NOMO-1 treated with dmso at 0.1 percent for 144 hours (cell line): ENCODE measurements at regions not wholly inside any gene's neighbourhood (a gene's known extent, or its start where the extent isn't known, plus 50 kb on each side); places are given as distances from the start of the nearest gene placed in this dataset.

Experiments
- DNase-seq: peaks from one replicate; lab custom pipeline; 2025; ENCODE audit not compliant: unreplicated experiment; lab: John Stamatoyannopoulos, UW

DNA sequence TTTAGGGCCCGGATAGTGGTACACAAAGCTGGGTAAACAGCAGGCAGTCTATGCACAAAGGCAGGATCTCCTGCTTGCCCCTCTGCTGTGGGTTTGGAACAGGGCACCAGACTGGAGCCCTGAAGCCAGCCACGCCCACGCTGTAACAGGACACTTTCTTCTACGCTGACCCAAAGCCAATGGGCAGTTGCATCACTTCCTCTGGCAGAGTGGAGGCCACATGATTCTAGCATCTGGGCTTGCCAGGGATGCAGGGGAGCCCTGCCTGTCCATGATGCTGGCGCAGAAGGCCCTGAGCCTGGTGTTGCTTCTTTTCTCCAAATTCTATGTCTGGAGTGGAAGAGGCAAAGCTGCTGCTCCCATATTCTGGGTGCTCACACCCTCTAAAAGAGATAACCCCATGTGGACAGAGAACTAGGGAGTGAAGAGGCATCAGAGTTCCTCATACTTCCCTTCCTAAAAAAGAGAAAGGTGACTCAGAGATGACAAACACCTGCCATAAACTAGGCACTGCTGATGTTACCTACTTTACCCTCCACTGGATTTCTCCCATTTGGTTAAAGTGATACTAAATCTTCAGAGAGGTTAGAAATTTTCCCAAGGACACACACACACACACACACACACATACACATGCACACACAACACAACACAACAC is 260.3 kb upstream of the KLF4 start:
- DNase-seq, result peak; percentile 55

DNA sequence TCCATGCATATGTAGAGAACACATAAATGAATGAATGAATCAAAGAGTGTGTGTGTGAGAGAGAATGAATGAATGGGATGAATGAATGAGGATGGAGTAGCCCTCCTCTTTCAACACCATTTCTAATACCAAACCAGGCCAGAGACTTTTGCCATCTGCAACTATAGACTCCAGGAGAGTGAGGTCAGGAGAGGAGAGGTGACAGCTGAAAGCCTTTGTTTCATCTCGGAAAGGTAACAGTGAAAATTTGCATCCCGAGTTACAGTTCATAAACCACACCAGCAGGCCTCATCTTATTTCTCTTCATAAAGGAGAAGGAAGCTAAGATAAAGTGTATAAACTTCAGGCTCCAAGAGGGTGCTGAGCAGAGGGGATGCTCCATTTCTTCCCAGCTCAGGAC is 255.3 kb upstream of the KLF4 start:
- DNase-seq, result no peak

DNA sequence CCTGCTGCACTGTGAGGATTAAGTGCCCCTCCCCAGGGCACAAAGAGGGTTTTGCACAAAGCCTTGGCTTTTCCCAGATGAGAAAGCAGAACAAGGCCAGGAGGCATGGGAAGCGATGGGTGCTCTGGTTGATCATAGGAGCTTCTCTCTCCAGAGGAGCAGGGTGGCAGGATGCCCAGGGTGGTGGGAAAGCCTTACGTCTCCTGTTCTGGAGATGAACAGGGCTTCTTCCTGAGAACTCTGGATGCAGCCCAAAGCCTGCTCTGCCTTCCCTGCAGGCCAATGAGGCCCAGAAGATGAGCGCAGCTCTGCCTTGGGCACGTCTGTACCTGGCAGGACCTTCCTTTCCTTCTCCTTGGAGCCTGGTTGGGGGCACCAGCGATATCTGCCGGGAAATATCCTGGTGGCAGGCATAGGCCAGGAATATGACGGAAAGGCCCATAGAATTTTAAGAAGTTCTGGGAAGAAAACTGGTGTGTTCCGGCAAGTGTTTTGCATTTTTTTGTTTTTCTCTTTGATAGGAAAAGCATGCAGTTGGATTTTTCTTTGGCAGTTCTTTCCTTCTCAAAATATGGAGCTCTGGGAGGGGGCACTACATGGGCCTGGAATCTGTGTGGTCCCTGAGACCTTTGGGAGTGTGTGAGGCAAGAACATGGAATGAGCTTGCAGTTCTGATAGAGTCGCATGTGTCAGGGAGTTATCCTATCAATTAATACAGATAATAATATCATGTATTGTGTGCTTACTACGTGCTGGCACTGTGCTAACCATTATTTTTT is 253.2 kb upstream of the KLF4 start:
- no peak for DNase-seq

DNA sequence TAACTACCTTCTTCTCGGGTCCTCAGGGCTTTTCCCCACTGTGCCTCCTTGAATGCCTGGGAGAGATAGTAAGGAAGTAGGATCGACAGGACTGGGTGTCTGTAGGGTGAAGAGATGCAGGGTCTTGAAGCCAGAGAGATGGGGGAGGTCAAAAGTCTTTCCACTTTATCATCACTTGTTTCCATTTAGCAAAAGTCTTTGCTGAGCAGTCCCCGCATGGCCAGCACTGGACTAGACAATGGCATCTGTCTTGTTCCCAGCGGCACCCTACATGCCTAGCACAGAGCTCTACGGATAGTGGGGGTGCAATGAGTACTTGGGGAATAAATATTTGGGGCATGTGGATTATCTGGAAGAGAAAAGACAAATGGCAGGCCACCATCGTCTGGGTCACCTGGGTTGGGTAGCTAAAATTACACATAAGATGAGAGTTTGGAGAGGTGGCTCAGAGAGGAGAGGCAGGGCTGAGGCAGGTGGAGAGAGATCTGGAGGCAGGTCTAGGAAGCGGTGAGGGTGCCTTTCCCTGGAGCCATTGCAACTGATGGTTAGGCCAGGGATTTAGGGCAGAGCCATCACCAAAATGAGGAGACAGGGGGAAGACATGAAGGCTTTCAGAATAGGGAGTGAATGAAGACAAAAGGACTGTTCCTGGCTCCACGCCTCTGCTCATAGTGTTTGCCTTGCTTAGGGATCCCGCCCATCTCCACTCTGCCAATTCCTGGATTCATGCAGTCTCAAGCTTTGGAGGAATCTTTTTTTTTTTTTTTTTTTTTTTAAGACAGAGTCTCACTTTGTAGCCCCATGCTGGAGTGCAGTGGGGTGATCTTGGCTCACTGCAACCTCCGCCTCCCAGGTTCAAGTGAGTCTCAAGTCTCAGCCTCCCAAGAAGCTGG is 250.8 kb upstream of the KLF4 start:
- no peak for DNase-seq

DNA sequence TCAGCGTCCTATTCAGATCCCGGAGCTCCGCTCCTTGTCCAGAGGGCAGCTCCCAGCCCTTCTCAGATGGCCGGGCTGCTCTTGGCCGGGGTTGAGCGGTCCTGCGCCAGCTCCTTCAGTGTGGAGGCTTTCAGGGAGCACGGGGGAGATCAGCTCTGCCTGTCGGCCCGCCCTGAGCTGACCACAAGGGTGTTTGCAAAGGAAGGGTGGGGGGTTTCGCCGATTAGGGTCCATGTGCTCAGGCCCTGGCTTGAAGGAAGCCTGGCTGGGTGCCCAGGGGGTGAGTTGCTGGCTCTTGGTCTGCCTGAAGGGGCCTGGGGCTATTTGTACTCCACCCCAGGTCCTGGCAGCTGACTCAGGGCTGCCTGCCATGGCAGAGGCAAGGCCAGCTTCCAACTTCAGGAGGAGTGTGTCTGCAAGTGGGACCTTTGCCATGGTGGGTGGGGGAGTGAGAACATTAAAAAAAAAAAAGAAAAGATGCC is 250.1 kb upstream of the KLF4 start:
- DNase-seq, result no peak

DNA sequence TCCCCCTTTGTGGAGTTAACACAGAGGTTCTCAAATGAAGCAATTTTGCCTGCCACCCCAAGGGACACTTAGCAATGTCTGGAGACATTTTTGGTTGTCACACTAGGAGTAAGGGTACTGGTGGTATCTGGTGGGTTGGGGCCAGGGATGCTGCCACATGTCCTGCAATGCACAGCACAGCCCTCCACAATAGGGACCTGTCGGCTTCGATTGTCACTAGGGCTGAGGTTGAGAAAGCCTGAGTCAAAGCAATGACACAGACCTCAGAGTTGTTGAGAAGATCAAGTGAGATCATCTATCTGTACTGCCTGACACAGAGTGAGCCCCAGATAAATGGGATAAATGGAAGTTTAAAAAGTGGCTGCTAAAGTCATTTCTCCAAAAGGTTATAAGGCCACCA is 249.2 kb upstream of the KLF4 start:
- DNase-seq, result no peak

DNA sequence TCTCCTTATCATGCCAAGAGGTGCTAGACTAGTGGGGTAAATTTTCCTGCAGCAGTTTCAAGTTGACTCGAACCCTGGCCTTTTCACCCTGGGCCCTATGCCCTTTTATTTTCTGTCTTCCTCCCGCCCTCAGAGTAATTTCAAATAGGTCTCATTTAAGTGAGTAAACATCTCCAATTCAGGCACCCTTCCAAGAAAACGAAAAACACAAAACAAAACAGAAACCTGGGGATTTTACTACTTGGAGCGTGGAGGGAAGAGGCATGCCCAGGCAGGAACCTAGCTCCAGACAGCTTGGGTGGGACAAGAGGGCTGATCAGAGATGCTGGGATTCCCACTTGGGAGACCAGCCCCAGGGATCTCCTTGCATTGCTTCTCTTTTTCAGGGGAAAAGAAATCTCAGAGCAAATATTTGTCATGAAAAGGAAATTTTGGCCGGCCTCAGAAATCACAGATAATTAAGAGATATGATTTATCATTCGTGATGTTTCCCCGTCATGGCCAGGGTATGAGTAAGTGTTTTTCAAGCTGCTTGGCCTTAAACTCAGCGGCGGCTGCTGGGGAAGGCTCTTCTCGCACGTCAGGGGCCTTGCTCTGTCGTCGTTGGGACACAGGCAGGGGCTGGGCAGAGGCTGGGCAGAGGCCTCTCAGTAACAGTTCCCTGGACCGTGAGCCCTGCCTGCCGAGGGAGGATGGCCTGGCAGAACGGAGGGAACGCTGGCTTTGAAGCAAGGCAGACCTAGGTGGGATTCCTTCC is 248.6 kb upstream of the KLF4 start:
- DNase-seq, result no peak

DNA sequence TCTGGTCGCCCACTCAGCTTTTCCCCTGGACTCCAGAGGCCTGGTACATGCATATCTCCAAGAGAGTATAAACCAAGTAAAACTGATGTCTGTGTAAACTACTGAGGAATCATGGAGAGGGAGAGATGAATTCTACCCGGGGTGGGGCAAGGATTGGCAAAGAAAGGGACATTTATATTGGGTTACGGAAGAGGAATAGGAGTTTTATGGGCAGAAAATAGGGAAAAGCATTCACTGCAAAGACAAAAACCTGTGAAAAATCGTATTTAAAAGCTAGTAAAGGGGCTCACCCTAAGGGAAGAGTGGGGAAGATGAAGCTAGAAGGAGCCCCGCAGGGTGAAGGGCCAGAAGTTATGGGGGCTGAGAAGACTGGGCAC is 248.0 kb upstream of the KLF4 start:
- no peak for DNase-seq

DNA sequence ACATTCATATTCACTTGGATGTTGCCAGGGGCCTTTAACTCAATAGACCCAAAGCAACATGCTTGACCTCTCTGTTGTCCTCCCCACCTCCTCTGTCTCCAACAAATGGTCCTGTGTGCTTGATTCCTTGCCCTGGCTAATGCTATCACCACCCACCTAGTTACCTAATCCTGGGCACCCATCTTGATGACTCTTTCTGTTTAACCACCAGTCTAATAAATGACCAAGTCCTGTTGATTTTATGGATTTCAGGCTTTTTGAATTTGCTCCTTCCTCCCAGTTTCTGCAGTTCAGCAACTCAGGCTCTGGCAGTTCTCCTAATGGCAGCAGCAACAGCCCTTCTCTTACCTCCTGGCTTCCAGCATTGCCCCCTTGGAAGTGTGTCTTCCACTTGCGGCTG is 246.3 kb upstream of the KLF4 start:
- DNase-seq, result no peak

DNA sequence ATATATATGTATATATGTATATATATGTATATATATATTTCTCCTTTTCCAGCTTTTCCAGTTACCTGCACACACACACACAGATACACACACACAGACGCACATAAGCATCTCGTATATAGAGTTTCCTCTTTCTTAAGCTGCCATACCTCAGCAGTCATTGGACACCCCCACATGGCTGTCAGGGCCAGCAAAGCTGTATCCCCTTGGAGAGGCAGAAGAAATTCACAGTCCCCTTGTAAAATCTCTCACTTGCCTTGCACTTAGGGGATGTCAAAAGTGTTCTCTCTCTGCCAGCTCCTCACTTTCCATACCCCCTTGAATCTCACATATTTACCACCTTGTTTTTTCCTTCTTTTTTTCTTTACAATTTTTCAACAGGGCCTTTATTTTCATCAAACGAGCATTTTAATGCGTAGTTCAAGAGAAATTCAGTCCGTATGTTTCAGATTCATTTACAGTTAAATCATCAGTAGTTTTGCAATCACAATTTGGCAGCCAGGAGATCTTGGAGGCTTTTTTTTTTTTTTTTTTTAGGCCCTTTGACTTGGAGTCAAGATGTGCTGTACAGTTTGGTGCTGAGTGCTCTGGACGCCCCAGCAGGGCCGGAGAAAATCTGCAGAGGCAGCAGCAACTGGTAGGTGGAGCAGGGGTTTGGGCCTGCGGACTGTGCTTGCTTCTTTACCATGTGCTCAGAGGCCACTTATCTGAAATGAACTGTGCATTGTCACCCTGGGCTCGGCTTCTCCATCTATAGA is 244.9 kb upstream of the KLF4 start:
- no peak for DNase-seq

DNA sequence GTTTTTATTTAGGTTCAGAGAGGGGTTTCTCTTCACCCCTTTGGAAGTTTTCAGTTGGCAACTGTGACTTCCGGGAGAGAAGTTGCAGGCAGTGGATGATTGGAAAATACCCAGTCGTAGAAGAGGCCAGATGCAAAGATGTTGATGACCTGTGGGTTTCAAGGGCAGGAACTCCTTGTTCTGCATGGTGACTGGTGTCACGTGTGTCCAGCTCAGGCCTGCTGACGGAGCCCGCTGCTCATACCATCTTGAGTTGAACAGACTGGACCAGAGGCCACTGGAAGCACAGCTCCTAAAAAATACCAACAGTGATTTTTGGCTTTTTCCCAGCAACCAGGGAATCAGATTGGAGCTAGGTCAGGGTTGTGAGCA is 243.9 kb upstream of the KLF4 start:
- DNase-seq, result no peak

DNA sequence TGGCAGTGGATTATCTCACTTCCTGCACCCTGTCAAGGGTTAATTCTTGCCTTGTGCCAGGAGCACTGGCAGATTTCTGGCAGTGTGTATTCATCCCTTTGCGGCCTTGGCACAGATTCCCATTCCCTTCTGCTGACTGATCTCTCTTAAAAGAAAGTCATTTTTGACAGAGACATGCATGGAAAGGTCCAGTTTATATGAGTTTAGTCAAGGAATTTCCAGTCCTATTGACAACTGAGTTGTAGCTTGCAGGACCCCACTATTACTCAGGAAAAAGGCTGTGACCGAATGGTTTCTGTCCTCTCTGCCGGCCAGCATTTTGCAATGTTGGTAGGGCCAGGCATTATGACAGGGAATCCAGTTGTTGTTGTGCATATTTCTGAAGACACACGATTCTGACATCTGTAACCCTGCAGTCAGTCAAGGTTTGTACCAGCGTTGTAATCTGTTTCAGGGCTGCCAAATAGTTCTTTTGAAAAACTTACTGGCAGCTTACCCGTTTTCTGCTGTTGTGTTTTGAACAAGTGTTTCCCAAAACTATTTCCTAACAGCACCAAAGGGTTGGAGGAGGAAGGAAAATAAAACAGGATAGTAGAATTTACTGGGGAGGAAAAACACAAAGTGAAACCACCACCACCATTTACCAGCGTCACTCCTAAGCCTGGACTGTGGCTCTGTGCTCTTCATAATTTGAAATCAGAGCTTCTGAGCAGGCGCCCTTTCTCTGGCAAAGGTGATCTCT is 243.4 kb upstream of the KLF4 start:
- DNase-seq, result no peak

DNA sequence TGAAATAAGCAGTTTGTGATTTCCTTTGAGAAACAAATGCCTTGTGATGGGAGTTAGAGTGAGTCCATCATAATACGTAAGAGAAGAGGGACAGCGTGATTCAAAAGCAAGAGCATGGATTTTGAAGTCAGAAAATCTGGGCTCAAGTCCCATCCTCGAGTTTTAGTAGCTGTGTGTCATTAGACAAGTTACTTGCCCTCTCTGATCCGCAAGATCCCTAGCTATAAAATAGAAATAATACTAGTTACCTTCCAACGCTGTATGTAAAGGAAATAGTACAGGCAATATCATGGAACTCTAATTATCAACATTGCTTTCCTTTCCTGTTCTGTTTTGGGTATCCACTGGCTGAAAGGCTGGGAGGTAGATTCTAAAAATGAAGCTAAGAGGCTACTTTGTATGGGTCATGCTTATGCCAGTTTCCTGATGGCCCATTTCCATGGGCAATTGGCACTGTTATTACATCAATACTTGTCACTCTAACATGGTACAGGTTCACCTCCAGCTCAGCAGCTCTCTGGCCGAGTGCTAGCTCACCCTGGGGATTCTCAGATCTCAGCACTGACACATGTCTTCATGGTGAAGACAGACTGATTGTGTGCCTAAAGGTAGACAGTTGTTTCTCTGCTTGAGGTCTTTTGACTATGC is 241.7 kb upstream of the KLF4 start:
- no peak for DNase-seq

DNA sequence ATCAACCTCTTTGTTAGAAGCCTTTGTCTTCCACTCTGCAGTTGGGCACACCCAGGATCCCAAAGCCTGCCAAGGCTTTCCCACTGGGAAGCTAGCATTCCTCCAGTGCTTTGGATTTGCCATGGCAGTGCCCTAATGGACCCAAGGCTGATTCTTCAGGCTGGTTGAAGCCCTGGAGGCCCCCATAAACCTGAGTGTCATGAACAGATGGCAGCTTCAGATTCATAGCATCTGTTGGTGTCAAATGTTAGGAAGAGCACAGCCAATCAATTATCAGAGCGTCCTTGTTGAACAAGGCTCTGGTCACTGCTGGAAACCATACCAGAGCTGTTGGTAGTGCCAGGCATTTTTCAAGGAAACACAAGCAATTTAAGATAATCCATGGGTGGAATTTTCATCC is 241.1 kb upstream of the KLF4 start:
- no peak for DNase-seq

DNA sequence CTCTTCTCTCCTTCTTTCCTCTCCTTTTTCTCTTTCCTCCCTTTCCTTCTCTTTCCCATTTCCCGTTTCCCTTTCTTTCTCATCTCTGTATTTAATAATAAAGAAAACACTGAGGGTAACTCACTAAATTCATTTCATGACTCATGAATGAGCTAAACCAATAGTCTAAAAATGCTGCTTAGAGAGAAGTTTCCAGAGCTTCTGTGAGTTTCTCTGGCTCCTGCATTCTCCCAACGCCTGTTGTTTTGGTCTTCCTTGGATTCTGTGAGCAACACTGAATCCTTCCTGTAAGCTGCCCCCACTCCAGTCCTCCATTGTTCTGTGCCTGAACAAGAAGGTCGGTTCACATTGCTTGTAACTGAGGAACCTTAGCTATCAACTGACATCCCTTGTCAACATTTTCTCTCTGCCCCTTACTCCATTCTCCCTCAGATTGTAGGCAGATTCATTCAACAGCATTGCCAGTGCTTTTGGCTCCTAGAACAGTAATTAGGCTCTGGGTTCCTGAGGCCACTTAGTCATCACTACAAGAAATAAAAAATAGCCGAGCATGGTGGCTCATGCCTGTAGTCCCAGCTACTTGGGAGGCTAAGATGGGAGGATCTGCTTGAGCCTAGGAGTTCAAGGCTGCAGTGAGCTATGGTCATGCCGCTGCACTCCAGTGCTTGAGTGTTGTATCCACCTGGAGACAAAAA is 237.7 kb upstream of the KLF4 start:
- DNase-seq, result no peak

DNA sequence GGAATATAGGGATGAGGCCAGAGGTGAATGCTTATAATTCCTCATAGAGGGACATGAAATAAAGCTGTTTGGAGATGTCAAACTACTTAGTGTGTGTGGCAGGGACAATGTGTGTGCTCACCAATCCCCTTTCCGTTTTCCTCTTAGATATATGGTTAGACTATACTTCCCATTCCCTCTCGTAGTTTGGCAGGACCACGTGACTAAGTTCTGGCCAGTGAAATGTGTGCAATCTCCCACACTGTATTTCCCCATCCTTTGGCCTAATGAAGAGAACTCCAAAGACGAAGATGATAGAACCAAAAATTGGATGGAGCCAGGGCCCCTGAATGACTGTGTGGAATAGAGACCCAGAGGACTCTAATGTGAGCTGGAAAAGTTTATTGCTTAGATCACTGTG is 233.4 kb upstream of the KLF4 start:
- no peak for DNase-seq

DNA sequence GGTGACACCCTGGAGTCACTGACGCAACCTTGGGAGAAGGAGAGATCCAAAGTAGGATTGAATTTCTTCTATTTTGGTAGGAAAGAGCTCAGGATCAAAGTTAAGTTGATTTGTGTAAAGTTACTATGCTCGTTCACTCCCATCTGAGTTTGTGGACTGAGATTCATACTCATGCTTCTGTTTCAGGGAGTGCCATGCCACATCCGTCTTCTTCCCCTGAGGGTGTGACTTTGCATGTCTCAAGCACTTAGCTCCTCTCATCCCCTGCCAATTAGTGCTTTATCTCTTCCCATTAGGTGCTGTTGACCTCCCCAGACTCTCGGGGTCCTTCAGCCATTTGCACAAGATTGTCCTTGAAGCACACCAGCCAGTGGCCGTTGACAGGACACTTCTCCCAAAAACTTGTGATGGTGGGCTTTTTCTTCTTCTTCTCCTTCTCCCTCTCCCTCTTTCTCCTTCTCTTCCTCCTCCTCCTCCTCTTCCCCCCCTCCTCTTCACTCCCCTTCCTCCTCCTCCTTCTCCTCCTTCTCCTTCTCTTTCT is 232.2 kb upstream of the KLF4 start:
- no peak for DNase-seq

DNA sequence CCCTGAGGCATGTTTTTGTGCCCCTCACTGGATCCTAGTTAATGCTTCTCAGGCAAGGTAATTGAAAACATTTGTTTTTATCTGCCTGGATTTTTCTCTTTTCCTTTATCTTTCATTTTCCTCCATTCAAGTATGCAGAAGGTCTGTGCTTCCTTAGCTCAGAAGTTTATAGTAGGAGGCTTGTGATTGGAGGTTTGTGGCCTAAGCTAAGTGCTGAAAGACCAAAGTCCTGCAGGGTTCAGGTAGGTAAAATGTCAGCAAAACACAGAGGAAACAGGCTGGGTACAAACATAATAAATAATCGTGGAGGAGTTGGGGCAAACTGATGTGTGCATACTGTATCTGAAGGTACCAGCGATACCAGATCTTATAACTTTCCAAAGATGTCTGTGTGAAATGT is 230.9 kb upstream of the KLF4 start:
- DNase-seq, result no peak
